ENCODE measurements at regions not wholly inside any gene's neighbourhood (a gene's known extent, or its start where the extent isn't known, plus 50 kb on each side); places are given as distances from the start of the nearest gene placed in this dataset.

- TF ChIP-seq CTCF (IDR thresholded peaks at IDR 0.05; ENCODE audit: insufficient read depth, low read length) (no peak), POLR2AphosphoS5 (IDR thresholded peaks at IDR 0.05; ENCODE audit: low read depth) (no peak), REST (IDR thresholded peaks at IDR 0.05; ENCODE audit: insufficient replicate concordance, low read depth) (no peak), GABPA (IDR thresholded peaks at IDR 0.05; ENCODE audit: low read depth) (no peak), SPI1 (IDR thresholded peaks at IDR 0.05; ENCODE audit: borderline replicate concordance, low read depth) (no peak)
These were observed 489.5 kb downstream of the IRS1 start for GRCh38 chr2:226310146-226310545.
